ENCODE measurements at regions not wholly inside any gene's neighbourhood (a gene's known extent, or its start where the extent isn't known, plus 50 kb on each side); places are given as distances from the start of the nearest gene placed in this dataset.

DNA sequence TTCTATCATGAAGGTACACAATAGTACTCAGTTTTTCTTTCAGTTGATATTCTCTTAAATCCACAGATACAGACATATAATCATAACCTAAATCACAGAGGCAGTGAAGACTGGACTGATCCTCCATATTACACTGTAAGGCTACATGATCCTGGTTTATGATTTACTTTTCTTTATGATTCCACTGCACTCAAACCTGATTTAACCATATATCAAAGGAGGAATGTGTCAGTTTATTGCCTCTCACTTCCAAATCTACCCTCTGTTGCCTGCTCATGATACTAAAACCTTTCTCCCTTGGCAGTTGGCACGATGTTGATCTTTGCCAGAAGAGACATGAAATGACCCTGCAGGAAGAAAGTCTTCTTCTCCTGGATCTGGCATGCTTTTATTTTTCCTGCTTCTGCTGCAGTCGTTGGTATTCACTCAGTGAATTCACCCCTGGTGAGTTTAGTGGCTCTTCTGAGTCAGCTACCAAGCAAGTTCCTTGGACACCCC lies 426.4 kb downstream of the MBD2 start:
- TF ChIP-seq, protein P1, sequence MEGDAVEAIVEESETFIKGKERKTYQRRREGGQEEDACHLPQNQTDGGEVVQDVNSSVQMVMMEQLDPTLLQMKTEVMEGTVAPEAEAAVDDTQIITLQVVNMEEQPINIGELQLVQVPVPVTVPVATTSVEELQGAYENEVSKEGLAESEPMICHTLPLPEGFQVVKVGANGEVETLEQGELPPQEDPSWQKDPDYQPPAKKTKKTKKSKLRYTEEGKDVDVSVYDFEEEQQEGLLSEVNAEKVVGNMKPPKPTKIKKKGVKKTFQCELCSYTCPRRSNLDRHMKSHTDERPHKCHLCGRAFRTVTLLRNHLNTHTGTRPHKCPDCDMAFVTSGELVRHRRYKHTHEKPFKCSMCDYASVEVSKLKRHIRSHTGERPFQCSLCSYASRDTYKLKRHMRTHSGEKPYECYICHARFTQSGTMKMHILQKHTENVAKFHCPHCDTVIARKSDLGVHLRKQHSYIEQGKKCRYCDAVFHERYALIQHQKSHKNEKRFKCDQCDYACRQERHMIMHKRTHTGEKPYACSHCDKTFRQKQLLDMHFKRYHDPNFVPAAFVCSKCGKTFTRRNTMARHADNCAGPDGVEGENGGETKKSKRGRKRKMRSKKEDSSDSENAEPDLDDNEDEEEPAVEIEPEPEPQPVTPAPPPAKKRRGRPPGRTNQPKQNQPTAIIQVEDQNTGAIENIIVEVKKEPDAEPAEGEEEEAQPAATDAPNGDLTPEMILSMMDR (IDR thresholded peaks at IDR 0.05 in 8 of 11, conservative IDR thresholded peaks at IDR 0.05 in 3 of 11): no peak
- TF ChIP-seq POLR2AphosphoS5 (IDR thresholded peaks at IDR 0.05): no peak

All from spleen (tissue), 7 donors.